NCI-H2081 treated with DMSO at 0.1 percent for 48 hours (cell line): ENCODE measurements at regions not wholly inside any gene's neighbourhood (a gene's known extent, or its start where the extent isn't known, plus 50 kb on each side); places are given as distances from the start of the nearest gene placed in this dataset.
A peak's percentile ranks its signal among the peaks of the same experiment; 100 is the strongest.

Source experiments
- DNase-seq: peaks from one replicate; lab custom pipeline; 2025; lab: John Stamatoyannopoulos, UW

DNA sequence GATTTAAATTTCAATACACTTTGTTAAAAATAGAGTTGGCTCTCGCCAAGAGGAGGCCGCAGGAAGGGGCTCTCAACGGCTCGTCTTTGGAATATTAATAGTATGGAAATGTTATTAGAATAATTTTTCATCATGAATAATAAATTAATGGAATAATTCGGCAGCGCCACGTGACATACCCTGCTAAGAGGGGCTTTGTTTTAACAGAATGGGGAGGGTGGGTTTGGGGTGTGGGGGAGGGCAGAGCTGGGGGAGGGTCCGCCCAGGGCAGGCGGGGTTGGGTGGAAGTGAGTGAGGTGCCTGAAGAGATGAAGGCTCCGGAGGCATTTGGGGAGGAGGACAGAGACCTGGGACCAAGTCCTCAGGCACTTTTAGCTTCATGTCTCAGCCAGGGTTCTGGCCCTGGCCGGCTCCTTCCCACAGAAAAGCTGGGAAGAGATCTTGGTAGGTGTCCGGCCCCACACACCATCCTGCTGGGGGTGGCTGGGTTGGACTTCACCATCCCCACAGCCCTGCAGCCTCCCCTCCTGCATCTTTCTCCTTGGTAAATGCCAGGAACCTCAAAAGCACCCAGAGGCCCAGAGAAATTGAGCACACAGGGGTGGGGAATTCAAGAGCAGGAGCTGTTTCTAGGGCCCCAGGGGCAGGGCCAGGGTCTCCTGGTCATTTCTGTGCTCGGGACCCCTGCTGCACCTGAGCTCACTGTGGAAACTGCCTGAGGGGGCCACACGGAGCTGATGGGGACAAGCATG is 93.6 kb upstream of the BHLHE23 start:
- DNase-seq = no peak

- no peak for DNase-seq
Measured at GRCh38 chr20:63099456-63100173, 92.9 kb upstream of the BHLHE23 start.

GRCh38 chr20:63098195-63098810 is 91.5 kb upstream of the BHLHE23 start:
- no peak for DNase-seq

DNA sequence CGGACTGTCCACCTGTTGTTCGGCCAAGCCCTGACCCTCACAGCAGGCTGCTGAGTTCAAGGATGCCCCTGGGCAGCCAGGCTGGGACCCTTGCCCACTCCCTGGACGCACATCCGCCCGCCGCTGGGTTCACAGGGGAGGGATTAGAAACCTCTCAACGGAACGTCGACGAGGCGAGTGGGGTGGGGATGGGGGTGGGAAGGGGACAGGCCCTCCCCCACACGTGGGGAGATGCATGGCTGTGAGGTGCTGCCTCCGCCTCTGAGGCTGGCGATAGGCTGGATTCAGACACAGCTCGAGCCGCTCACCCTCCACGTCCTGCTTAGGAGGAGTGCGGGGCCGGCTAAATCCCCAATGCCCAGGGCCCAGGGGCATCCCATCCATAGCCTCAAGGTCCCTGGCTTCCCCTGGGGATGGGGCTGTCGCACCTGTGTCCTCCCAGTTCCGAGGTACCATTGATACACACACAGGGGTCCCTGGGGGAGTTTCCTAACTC is 90.6 kb upstream of the BHLHE23 start:
- no peak for DNase-seq

DNA sequence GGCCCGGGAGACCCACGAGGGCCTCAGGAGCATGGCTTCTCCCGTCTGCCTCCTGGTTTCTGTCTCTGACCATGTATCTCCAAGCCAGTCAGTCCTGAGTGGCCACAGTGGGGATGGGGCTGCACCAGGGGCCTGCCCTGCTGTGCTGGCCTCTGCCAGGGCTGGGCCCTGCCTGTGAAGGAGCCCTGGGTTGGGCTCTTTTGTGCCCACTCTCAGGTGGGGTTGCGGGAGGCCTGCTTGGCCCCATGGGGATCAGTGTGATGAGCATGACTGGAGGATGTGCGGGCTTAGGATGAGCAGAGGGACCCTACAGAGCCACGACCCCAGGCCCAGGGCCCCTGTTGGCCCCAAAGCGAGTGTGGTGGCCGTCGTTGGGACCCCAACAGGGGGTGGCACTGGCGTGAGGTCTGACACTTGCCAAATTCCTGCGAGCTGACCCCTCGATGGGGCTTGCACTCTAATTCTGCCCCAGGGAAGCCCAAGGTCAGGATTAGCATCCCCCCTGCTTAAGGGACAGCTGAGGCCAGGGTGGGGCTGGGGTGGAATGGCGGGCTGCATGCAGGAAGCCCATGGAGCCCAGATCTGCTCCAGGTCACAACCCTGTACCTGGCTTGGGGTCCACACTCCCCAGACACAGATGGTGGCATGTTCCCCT is 90.0 kb upstream of the BHLHE23 start:
- DNase-seq = no peak

GRCh38 chr20:63095718-63096654 is 89.2 kb upstream of the BHLHE23 start:
- no peak for DNase-seq

DNA sequence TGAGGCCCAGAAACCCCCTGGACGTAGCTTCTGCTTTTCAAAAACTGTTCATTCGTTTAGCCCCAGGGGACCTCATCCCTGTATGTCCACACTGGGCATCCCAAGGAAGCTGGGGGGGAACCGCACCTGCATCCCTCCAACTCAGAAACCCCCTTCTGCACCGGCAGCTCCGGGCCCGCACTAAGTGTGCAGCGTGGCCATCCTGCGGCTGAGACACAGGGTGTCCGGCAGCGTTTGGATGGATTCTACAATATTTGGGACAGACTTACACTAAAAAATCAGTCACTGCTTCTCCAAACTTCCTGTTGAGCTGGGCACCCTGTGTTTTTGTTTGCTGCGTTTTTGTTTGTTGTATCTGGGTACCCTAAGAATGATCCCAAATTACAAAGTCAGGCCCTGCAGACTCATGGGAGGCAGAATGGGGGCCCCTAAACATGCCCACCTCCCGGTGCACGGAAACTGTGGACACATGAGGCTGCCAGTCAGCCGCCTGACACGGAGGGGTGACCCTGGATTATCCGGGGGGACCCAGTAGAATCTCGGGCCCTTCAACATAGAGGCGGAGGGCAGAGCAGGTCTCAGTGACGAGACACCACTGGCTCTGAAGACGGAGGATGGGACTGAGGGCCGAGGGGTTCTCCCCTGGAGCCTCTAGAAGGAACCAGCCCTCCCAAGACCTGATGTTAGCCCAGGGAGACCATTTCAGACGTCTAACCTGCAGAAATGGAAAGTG is 88.2 kb upstream of the BHLHE23 start:
- DNase-seq = no peak

DNA sequence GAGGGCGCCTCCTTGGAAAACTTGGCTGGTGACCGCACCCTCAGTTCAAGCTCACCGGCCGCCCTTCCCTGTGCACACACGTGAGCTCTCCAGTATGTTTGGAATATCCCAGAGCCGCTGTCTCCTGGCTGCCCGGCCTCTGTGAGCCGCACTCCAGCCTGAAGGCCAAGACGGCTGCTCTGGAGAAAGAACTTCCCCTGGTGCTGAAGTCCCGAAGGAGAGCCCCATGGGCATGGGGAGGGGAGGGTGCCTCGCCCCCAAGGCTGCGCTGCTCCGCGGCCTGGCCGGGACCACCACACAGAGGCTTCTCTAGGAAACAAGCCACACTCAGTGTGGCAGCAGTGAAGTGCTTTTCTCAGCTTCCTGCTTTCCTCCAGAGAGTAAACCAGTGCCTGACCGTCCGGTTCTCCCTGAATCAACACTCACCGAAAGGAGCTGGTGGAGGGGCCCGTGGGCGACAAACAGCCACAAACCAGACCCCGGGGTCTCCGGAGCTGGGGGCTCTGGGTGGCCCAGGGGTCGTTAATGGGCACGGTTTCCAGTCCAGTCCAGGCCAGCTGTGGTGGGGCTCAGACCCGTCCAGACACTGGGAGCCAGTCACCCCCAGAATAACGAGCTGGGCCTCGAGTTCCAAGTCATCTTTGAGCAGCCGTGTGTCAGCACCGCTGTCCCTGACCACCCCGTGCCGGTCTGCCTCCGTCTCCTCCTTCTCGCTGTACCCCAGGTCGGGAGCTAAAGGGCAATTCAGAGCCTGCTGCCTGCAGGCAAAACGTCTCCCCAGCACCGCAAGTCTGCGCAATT is 87.4 kb upstream of the BHLHE23 start:
- no peak for DNase-seq

GRCh38 chr20:63092660-63093215 is 86.0 kb upstream of the BHLHE23 start:
- no peak for DNase-seq

- DNase-seq = no peak
Measured at GRCh38 chr20:63091901-63092659, 85.3 kb upstream of the BHLHE23 start.

DNA sequence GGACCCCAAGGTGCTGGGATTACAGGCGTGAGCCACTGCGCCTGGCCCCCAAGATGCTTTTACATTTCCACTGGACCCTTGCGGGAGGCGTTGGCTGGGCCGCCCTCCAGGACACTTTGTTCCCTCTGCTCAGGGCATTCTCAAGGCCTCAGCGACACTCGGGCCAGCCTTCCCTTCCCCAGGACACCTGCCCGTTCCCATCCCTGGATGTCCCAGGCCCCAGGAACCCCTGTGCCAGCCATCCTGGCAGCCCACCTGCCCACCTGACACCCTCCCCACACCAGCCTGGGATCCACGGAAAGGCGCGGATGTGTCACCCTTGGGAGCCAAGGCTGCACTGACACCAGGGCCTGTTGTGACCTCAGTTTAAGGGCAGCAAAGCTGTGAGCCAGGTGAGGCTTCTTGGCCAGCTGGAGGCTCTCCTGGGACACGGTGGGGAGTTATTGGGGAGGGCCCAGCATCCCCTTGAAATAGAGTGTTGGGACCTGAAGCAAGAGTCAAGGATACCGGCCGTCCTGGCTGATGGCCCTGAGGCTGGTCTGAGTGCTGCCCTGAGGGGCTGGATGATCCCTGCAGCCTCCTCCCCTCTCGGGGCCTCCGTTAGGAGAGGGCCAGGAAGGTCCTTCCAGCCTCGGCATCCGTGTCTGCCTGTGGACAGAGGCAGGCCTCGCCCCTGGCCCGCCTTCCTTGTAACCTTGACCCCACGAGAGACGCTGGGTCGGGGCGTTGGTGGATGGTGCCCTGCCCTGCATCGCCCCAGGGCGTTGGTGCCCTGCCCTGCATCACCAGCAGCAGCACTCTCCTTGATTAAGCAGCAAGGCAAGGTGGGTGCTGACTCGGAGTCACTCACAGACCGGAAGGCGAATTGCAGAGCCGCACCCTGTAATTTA is 84.2 kb upstream of the BHLHE23 start:
- DNase-seq = no peak

- DNase-seq = no peak
Measured at GRCh38 chr20:63090052-63090451, 83.3 kb upstream of the BHLHE23 start.

GRCh38 chr20:63089051-63089907 is 82.5 kb upstream of the BHLHE23 start:
- no peak for DNase-seq

DNA sequence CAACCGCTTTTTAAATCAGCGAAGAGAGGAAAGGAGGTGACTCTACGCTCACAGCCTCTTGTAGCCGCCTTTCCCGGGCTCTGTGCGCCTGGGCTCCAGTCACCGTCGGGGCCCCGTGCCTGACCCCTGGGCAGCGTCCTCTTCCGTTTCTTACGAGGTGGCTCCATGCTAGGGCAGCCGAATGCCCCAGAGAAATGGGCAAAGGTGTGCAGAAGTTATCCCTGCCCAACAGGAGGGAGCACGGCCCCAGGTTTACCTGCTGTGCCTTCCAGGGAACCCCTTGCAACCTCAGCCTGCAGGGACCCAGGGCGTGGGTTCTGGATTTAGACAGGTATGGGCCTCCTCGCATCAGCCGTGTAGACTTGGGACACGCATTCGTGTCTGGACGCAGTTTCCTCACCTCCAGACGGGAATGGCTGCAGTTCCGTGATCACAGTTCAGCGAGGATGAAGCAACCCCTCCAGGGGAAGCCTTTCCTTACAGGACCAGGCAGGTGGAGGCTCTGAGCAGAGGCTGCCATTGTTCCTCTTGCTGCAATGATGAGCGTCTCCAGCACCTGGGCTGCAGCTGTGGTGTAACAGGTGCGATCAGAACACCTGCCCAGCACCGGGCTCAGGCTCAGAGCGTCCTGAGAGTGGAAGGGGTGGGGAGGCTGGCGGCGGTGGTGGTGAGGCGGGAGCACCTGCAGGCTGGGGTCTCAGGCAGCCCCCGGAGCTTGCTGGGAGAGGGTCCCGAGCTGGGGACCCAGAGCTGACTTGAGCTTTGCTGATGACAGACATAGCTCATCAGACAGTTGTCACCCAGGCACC is 81.3 kb upstream of the BHLHE23 start:
- peak; percentile 42 for DNase-seq

GRCh38 chr20:63087236-63087871 is 80.6 kb upstream of the BHLHE23 start:
- DNase-seq = no peak
